NCI-H1417 treated with DMSO at 0.1 percent for 48 hours (cell line): ENCODE measurements at regions not wholly inside any gene's neighbourhood (a gene's known extent, or its start where the extent isn't known, plus 50 kb on each side); places are given as distances from the start of the nearest gene placed in this dataset.
"Not testable (repeated sequence)": the region's sequence is repeated elsewhere in the genome, so short reads cannot be mapped to it uniquely, and the experiment has no call there.

Source experiments
- DNase-seq: peaks from one replicate; lab custom pipeline; 2025; lab: John Stamatoyannopoulos, UW

DNA sequence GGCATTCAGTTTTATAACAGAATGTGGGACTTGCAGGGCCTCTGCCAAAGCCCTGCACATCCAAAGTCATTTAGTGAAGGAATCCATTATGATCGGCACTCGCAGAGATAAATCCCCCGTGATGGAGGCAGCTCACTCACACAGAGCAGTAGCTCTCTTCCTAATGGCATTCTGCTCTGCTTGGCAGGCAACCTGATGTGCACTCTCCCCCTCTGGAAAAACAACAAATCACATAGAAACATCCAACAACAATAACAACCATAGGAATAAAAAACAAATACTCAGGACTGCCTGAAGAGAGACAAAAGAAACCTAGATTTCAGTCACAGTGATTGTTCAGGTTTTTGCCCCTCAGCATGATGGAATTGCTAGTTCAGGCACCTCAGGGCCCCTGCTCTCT lies 59.7 kb downstream of the NAA11 start:
- DNase-seq, result no peak

DNA sequence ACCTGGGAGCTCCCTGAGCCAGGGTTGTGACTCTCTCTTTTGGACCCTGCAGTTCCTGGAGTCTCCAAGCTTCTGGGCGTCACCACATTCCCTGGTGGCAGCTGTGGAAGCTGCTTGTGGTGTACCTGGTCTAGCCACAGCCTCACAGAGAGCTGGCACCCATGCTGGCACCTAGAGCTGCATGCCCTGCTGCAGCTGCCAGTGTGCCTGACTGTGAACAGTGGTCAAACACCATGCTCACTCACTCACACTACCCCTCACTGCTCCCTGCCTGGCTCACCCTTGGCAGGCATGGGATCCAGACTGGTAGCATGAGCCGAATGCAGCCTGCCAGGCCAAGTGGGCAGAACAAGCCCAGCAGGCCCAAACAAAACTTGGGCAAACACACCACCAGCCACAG lies 66.6 kb downstream of the NAA11 start:
- DNase-seq, result no peak

DNA sequence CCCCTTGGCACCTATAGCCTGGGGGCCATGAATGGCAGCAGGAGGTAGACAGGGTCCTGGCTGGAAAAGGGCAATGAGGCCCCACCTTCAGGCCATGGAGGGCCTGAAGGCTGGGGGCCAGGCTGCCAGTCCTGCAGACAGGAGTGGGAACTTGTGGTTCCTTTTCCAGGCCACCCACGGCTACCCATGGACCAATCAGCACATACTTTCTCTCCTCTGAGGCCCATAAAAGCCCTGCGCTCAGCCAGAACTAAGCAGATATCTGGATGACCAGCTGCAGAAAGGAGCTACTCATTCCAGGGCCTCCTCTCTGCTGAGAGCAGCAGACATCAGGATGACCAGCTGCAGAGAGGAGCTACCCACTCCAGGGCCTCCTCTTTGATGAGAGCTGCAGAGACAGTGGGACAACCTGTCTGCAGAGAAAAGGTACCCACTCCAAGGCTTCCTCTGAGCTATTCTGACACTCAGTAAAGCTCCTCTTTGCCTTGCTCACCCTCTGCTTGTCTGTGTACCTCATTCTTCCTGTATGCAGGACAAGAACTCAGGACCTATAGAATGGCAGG lies 67.2 kb downstream of the NAA11 start:
- no peak for DNase-seq

DNA sequence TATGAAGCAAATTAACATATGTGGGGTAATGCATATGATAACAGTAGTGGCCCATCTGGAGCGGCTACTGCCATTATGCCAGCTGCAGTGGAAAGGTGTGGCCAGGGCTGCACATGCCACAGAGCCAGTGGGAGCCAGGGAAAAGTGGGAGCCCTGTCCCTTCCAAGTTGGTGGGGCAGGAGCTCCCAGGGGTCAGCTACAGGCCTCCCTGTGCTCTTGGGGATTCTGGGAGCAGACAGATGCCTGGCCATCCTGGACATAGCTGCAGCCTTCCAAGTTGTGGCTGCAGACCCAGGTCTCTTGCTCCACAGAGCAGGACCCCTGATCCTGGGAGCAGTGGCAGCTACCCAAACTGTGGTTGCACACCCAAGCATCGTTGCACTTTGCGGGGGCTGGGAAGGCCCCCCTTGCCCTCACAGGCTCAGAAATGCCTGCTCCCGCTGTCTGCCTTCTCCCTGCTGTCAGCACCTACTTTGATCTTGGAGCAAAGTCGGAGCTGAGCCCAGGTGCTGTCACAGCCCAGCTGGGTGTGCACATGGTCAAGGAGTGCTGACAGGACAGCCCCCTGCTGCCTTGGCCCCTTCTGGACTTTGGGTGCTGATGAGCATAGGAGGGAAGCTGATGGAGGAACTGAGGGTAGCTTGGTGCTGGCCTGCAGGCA lies 67.8 kb downstream of the NAA11 start:
- DNase-seq, result no peak

DNA sequence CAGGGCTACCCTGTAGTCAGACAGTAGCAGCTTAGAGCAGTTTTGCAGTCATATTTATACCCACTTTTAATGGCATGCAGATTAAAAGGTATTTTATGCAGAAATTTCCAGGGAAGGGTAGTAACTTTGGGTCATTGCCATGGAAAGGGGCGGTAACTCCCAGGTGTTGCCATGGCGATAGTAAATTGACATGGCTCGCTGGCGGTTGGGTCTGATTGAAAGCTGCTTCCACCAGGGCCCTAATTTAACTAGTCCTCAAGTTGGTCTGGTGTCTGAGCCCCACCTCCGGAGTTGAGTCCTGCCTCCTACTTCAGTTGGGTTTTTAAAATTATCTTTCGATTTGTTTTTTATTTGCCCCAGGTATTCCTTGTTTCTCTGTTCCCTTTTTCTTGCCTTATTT lies 70.1 kb downstream of the NAA11 start:
- no peak for DNase-seq

- no peak for DNase-seq
Measured at GRCh38 chr4:79253924-79254323, 71.9 kb downstream of the NAA11 start.

- DNase-seq, result no peak
Measured at GRCh38 chr4:79253168-79253567, 72.7 kb downstream of the NAA11 start.

DNA sequence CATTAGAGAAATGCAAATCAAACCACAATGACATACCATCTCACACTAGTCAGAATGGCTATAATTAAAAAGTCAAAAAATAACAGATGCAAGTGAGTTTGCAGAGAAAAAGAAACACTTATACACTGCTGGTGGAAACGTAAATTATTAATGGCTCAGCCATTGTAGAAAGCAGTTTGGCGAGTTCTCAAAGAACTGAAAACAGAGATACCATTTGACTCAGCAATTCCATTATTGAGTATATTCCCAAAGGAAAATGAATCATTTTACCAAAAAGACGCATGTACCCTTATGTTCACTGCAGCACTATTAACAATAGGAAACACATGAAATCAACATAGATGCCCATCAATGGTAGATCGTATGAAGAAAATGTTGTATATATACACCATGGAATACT lies 75.0 kb downstream of the NAA11 start:
- DNase-seq, result no peak

DNA sequence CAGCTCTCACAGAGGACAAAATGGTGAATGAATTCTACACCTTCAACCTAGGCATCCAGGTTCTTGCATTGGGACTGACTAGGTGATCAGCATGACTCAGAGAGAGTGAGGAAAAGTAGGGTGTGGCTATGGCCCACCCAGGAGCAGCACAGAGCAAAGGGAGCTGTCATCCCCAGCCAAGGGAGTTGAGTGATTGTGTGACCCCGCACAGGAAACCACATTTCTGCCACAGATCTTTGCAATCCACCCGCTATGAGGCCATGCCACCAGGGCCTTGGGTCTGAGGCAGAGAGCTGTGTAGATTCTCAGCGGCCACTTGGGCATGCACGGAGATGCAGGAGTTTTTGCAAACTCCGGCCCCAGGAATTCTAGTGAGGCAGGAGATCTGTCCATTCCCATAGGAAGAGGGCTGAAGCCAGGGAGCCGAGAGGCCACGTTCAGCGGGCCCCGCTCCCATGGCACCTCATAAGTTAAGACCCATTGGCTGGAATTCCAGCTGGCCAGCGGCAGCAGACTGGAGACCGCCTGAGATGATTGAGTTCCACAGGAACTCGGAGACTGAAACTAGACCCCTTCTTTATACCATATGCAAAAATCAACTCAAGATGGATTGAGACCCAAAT lies 75.9 kb downstream of the NAA11 start:
- no peak for DNase-seq

DNA sequence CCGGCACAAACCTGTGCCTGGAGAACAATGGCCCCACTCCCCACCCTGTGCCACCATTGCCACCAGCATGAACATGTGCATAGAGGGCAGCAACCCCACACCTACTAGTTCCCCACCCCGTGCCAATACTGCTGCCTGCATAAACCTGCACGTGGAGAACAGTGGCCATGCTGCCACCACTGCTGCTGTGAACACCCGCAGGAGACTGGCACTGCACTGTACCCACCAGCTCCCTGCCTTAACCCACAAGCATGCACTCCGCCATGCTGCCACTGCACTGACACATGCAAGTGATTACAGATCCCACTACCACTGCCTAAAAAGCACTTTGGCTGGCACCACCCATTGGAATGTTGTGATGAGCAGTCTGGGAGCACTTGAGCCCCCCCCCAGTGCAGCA lies 77.3 kb downstream of the NAA11 start:
- no peak for DNase-seq

DNA sequence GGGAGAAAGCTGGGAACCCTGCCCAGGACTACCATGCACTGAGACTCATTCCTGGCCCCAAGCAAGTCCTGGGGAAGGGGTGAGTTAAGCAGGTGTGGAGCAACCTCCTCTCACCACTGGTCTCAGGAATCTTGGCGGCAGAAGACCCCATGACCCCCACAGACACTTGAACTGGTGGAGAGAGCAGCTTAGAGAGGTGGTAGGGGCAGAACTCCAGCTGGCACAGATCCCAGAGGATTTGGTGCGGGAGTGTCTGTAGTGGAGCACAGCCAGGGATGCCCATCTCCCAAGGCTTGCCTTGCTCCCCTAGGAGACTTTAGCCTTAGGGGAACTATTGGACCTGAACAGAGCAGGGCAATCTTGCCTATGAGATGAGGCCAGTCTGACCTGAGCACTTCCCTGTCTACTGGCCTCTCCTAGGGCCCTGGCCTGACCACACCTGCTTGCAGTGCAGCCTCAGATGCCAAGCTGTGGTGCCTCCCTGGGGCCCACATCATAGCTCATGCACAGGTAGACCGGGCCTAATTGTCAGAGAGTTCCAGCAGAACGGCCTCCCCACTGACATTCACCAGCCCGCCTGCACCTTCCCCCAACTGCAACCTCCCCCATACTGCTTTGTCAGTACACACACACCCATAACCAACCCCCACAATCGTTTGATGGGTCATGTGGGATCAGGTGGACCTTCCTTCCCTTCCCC lies 78.0 kb downstream of the NAA11 start:
- DNase-seq, result no peak

DNA sequence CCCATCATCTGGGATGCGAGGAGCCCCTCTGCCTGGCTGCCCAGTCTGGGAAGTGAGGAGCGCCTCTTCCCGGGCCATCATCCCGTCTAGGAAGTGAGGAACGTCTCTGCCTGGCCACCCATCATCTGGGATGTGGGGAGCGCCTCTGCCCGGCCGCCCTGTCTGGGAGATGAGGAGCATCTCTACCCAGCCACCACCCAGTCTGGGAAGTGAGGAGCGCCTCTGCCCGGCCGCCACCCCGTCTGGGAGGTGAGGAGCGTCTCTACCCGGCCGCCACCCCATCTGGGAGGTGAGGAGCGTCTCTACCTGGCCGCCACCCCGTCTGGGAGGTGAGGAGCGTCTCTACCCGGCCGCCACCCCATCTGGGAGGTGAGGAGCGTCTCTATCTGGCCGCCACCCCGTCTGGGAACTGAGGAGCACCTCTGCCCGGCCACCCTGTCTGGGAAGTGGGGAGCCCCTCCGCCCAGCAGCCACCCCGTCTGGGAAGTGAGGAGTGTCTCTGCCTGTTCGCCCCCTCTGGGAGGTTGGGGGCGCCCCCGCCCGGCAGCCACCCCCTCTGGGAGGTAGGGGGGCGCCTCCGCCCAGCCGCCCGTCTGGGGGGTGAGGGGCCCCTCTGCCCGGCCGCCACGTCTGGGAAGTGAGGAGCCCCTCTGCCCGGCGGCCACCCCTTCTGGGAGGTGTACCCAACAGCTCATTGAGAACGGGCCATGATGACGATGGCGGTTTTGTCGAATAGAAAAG lies 80.5 kb downstream of the NAA11 start:
- not testable (repeated sequence) for DNase-seq

- no peak for DNase-seq
Measured at GRCh38 chr4:79241846-79242245, 84.0 kb downstream of the NAA11 start.

GRCh38 chr4:79237851-79238250 lies 88.0 kb downstream of the NAA11 start:
- no peak for DNase-seq

DNA sequence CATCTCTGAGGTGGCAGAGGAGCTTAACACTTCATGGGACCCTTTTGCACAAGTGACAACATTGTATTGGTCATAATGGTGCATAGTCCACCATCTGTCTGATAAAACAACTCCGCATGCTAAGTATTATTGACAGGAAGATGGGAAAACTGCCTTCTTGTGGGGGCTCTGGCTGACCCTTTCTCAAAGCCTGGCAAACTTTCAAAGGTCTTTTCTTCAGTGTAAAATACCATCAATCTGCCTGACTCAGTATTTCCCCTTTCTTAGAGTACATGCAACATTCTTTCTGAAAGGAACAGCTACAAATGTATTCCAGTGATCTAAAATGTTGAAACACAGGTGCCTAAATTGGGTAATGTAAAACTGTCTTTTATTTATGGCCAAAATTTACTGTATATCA lies 89.1 kb downstream of the NAA11 start:
- no peak for DNase-seq

DNA sequence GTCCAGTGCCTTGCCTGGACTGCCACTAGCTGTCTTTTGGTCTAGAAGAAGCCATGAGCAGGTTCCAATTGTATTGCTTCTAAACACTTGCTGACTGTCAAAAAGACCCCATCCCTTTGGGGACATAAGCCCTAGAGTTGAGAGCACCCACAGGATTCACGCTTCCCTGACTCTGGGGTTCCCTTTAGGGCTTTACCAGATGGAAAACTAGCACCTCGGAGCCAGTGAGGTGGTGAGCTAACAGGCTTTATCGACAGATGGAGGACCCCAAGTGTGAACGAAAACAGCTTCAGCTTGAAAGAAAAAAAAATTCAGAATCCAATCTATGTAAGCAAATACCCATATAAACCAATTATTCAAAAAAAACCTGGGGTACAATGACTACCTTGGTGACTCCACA lies 90.8 kb downstream of the NAA11 start:
- DNase-seq, result no peak

- DNase-seq, result no peak
Measured at GRCh38 chr4:79233820-79234219, 92.0 kb downstream of the NAA11 start.

GRCh38 chr4:79232540-79232939 lies 93.3 kb downstream of the NAA11 start:
- no peak for DNase-seq

GRCh38 chr4:79227860-79228259 lies 98.0 kb downstream of the NAA11 start:
- DNase-seq, result no peak

GRCh38 chr4:79225360-79225759 lies 100.5 kb downstream of the NAA11 start:
- DNase-seq, result no peak

DNA sequence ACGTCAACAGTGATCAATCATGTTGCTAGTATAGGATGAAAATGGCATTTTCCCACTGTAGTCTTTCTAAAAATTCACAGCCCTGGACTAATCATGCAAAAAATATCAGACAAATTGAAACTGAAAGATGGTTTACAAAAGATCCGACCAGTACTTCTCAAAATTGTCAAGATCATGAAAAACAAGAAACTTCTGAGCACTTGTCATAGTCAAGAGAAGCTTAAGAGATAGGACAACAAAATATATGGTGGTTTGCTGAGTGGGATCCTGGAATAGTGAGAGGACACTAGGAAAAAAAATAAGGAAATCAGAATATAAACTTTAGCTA lies 101.1 kb downstream of the NAA11 start:
- no peak for DNase-seq

DNA sequence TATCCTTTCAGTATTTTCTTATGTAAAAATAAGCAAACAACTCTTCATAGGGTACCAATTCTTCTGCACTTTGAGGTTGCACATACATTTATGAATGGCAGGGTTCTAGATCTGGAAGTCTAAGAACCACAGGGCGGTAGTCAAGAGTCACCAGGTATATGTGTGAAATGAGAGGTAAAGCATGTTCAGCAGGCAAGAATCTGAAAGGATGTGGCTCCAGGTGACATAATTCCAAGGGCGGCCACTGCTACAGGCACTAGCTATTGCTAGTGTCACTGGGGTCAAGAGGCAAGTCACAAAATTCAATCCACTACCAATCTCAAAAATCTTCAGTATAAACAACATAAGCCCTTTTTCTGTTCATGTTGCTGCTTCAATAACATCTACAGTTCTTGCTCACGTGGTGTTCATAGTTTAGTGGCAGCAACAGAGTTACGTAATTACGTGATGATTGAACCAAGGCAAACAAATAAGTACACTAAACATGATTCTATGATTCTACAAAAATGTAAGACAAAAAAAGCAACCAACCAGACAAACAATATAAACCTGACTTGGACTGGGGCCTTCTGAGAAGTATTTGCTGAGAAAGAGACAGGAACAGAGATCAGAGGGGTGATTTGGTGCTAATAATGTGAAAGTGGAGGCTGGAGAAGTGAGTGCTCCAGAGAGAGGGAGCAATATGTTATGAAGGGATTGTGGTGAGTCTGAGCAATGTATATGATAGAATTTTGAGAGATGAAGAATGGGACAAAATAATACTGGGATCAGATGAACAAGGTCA lies 101.7 kb downstream of the NAA11 start:
- DNase-seq, result no peak
